ENCODE measurements at regions not wholly inside any gene's neighbourhood (a gene's known extent, or its start where the extent isn't known, plus 50 kb on each side); places are given as distances from the start of the nearest gene placed in this dataset.

- TF ChIP-seq CTCF (IDR thresholded peaks at IDR 0.05) (no peak), POLR2A (IDR thresholded peaks at IDR 0.05) (no peak), EP300 (IDR thresholded peaks at IDR 0.05) (no peak), POLR2AphosphoS5 (IDR thresholded peaks at IDR 0.05) (no peak)
Measured at GRCh38 chr2:48219555-48220436, 94.7 kb upstream of the FOXN2 start.

Data from sigmoid colon (tissue), 4 donors.